Panc1 (cell line): ENCODE measurements at regions not wholly inside any gene's neighbourhood (a gene's known extent, or its start where the extent isn't known, plus 50 kb on each side); places are given as distances from the start of the nearest gene placed in this dataset.

Experiments used
- ATAC-seq: fragments of 200-7000 bp; cut with Tn5 transposase; 2 replicates; pipeline ENCODE4 v1.9.1; 2020; ENCODE audit warnings: mild to moderate bottlenecking, moderate library complexity
- BruUV-seq: library from RNA; stranded (reverse); fragments of 400-500 nt; replicated peaks from 2 replicates; lab custom pipeline; 2021; lab: Mats Ljungman, UMichigan
- CTCF ChIA-PET: fragments of 300-600 bp; sonication (Branson Sonifier 250); formaldehyde crosslinking; loops from one replicate; lab custom pipeline; 2022; ENCODE audit warnings: antibody characterized with exemption; lab: Charles Lee
- POLR2A ChIA-PET: fragments of 300-600 bp; sonication (Branson Sonifier 250); formaldehyde crosslinking; loops from one replicate; lab custom pipeline; 2022; ENCODE audit warnings: antibody characterized with exemption; lab: Charles Lee
- DNase-seq: peaks from one replicate; pipeline ENCODE4 v3.0.0-alpha.2; 2010; ENCODE audit warnings: low read depth, low spot score
- H3K27ac ChIP-seq: 2 replicates; pipeline ENCODE4 v1.5.1; 2011; ENCODE audit warnings: mild to moderate bottlenecking, low read length, inconsistent platforms
- H3K27me3 ChIP-seq: fragments of 200-500 bp; sonication (Bioruptor generic); 2 replicates; pipeline ENCODE4 v1.6.0; 2014; ENCODE audit warnings: low read length, inconsistent platforms; ENCODE audit not compliant: control insufficient read depth, insufficient read depth
- H3K36me3 ChIP-seq: fragments of 200-500 bp; sonication (Bioruptor generic); 2 replicates; pipeline ENCODE4 v1.5.1; 2014; ENCODE audit warnings: inconsistent platforms, mild to moderate bottlenecking, low read length, moderate library complexity; ENCODE audit not compliant: control insufficient read depth, insufficient read depth
- H3K4me1 ChIP-seq: 2 replicates; pipeline ENCODE4 v1.5.1; 2011; ENCODE audit warnings: inconsistent platforms, mild to moderate bottlenecking, low read length, moderate library complexity; ENCODE audit not compliant: control insufficient read depth, insufficient read depth
- H3K4me3 ChIP-seq, 2 experiments: 2 replicates each; pipeline ENCODE4 v1.5.1; 2011 to 2012; ENCODE audit warnings: low read depth in 2 of 2, low read length in 2 of 2, mild to moderate bottlenecking in 2 of 2, inconsistent platforms in 1 of 2, moderate library complexity in 1 of 2
- H3K9me3 ChIP-seq: fragments of 200-500 bp; sonication (Bioruptor generic); 2 replicates; pipeline ENCODE4 v1.5.1; 2014; ENCODE audit warnings: low read depth, mild to moderate bottlenecking, inconsistent platforms, low read length, moderate library complexity; ENCODE audit not compliant: control insufficient read depth, insufficient read depth
- CTCF ChIP-seq: fragments of 450-650 bp; IDR thresholded peaks from 2 replicates; pipeline ENCODE4 v1.5.1; 2017; ENCODE audit warnings: mild to moderate bottlenecking
- POLR2AphosphoS5 ChIP-seq: IDR thresholded peaks from 2 replicates; pipeline ENCODE4 v1.6.1; 2012; ENCODE audit warnings: mild to moderate bottlenecking, low read depth, low read length, moderate library complexity
- SIN3A ChIP-seq: IDR thresholded peaks from 2 replicates; pipeline ENCODE4 v1.6.1; 2012; ENCODE audit warnings: low read depth, mild to moderate bottlenecking, low read length, moderate library complexity, borderline replicate concordance; ENCODE audit not compliant: insufficient read depth
- TCF7L2 ChIP-seq: IDR thresholded peaks from 2 replicates; pipeline ENCODE4 v1.6.1; 2011; ENCODE audit warnings: mild to moderate bottlenecking, low read depth, low read length, inconsistent platforms
- in situ Hi-C: cut with HindIII; loops from 2 replicates; pipeline ENCODE4 v1.10.0; 2016; ENCODE audit warnings: low sequenced_read_pairs, low pct_unique_long_range_greater_than_20kb
- intact Hi-C: fragments of 100-400 bp; cut with micrococcal nuclease; formaldehyde crosslinking; loops from one replicate; pipeline ENCODE4 v1.10.0; 2022; ENCODE audit not compliant: unreplicated experiment
- TF ChIP-seq, protein P1 (sequence below), 2 experiments: IDR thresholded peaks; 2 replicates each; pipeline ENCODE4 v1.6.1; 2011 to 2012; ENCODE audit warnings: low read depth in 2 of 2, control low read depth in 1 of 2, low read length in 1 of 2, mild to moderate bottlenecking in 1 of 2, moderate library complexity in 1 of 2; ENCODE audit not compliant: insufficient read depth in 1 of 2

DNA sequence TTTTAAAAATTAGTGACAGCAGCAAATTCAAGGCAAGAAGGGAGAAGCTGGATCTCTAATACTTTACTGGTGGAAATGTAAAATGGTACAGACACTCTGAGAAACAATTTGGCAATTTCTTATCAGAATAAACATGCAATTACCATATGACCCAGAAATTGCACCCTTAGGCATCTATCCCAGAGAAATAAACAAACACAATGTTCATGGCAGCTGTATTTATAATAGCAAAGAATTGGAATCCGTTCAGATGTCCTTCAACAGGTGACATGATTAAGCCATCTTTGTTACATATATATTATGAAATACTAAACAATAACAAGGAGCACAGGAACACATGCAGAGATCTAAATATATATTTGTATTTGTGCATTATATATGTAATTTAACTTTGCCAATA is 756.5 kb downstream of the SLITRK1 start:
- POLR2A ChIA-PET = no interaction called here
- intact Hi-C loops = no loop called here

GRCh38 chr13:83121896-83122295 is 760.4 kb downstream of the SLITRK1 start:
- no peaks in the 10 kb centered on the region for H3K27me3 ChIP-seq
- H3K27ac ChIP-seq = no peak overlapping the region
- no peak for TF ChIP-seq POLR2AphosphoS5
- no peak for TF ChIP-seq CTCF
- no peak for TF ChIP-seq SIN3A
- TF ChIP-seq TCF7L2 = no peak
- TF ChIP-seq, protein P1, sequence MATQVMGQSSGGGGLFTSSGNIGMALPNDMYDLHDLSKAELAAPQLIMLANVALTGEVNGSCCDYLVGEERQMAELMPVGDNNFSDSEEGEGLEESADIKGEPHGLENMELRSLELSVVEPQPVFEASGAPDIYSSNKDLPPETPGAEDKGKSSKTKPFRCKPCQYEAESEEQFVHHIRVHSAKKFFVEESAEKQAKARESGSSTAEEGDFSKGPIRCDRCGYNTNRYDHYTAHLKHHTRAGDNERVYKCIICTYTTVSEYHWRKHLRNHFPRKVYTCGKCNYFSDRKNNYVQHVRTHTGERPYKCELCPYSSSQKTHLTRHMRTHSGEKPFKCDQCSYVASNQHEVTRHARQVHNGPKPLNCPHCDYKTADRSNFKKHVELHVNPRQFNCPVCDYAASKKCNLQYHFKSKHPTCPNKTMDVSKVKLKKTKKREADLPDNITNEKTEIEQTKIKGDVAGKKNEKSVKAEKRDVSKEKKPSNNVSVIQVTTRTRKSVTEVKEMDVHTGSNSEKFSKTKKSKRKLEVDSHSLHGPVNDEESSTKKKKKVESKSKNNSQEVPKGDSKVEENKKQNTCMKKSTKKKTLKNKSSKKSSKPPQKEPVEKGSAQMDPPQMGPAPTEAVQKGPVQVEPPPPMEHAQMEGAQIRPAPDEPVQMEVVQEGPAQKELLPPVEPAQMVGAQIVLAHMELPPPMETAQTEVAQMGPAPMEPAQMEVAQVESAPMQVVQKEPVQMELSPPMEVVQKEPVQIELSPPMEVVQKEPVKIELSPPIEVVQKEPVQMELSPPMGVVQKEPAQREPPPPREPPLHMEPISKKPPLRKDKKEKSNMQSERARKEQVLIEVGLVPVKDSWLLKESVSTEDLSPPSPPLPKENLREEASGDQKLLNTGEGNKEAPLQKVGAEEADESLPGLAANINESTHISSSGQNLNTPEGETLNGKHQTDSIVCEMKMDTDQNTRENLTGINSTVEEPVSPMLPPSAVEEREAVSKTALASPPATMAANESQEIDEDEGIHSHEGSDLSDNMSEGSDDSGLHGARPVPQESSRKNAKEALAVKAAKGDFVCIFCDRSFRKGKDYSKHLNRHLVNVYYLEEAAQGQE (IDR thresholded peaks at IDR 0.05; ENCODE audit: insufficient read depth in 1 of 2, low read depth in 2 of 2, low read length in 1 of 2) = no peak
- DNase-seq (no peak), ATAC-seq (no peak)
- intact Hi-C loops (no loop called here), in situ Hi-C loops (no loop called here)
- no peaks in the 10 kb centered on the region for H3K9me3 ChIP-seq
- CTCF ChIA-PET = no interaction called here
- no TSS peak for BruUV-seq
- no peaks in the 10 kb centered on the region for H3K4me1 ChIP-seq
- no peak overlapping the region for H3K4me3 ChIP-seq
- H3K36me3 ChIP-seq = no peaks in the 10 kb centered on the region
- POLR2A ChIA-PET = no interaction called here

More for the DNA sequence above, 756.5 kb downstream of the SLITRK1 start:
- BruUV-seq = no TSS peak
- ATAC-seq = no peak
- Histone ChIP-seq H3K4me1 (no peaks in the 10 kb centered on the region), H3K27me3 (no peaks in the 10 kb centered on the region), H3K27ac (no peak overlapping the region), H3K36me3 (no peaks in the 10 kb centered on the region), H3K9me3 (no peaks in the 10 kb centered on the region), H3K4me3 (no peak overlapping the region)
- in situ Hi-C loops = no loop called here
- CTCF ChIA-PET = no interaction called here
- no peak for DNase-seq
- TF ChIP-seq TCF7L2 (no peak), POLR2AphosphoS5 (no peak), CTCF (no peak), SIN3A (no peak)
- TF ChIP-seq, protein P1 (IDR thresholded peaks at IDR 0.05; ENCODE audit: insufficient read depth in 1 of 2, low read depth in 2 of 2, low read length in 1 of 2) = no peak
